HG03159 (cell line): ENCODE measurements at regions not wholly inside any gene's neighbourhood (a gene's known extent, or its start where the extent isn't known, plus 50 kb on each side); places are given as distances from the start of the nearest gene placed in this dataset.
"Not testable (repeated sequence)": the region's sequence is repeated elsewhere in the genome, so short reads cannot be mapped to it uniquely, and the experiment has no call there.

ENCODE experiments used
- ATAC-seq: cut with Tn5 transposase; IDR thresholded peaks from one replicate; pipeline ENCODE4 v1.9.1; 2021; ENCODE audit warnings: mild to moderate bottlenecking, moderate library complexity; ENCODE audit not compliant: unreplicated experiment

- not testable (repeated sequence) for ATAC-seq
Observed at GRCh38 chrX:42342981-42343380, 419.6 kb upstream of the CASK start.
